Ramos (cell line): ENCODE measurements at regions not wholly inside any gene's neighbourhood (a gene's known extent, or its start where the extent isn't known, plus 50 kb on each side); places are given as distances from the start of the nearest gene placed in this dataset.

Experiments used
- in situ Hi-C: fragments of 300-500 bp; cut with MboI; formaldehyde crosslinking; loops from one replicate; pipeline ENCODE4 v1.14.3; 2022; ENCODE audit warnings: low sequenced_read_pairs; ENCODE audit not compliant: unreplicated experiment

GRCh38 chr14:65302571-65303189, 109.8 kb upstream of the FUT8 start:
- in situ Hi-C loops: loop anchor here (25.0 kb wide), 1 partner anchor 1440 kb away; the partner anchor contains the start of gene SYNE2

- in situ Hi-C loops: loop anchor here (25.0 kb wide), 1 partner anchor 1441 kb away; the partner anchor contains the start of gene SYNE2
These were observed 109.2 kb upstream of the FUT8 start for GRCh38 chr14:65303190-65303898.

- in situ Hi-C loops: loop anchor here (25.0 kb wide), 1 partner anchor 1442 kb away; the partner anchor contains the start of gene SYNE2
These were observed 108.7 kb upstream of the FUT8 start for GRCh38 chr14:65303899-65304222.

GRCh38 chr14:65304239-65304638, 108.3 kb upstream of the FUT8 start:
- in situ Hi-C loops: loop anchor here (25.0 kb wide), 1 partner anchor 1442 kb away; the partner anchor contains the start of gene SYNE2

- in situ Hi-C loops: loop anchor here (5.0 to 25.0 kb wide), 3 partner anchors 47 to 1443 kb away; partner anchors contain the start of genes FUT8 and SYNE2
These were observed 107.6 kb upstream of the FUT8 start for GRCh38 chr14:65304963-65305362.

- in situ Hi-C loops: loop anchor here (5.0 to 25.0 kb wide), 3 partner anchors 44 to 1446 kb away; partner anchors contain the start of genes FUT8 and SYNE2
These were observed 104.0 kb upstream of the FUT8 start for GRCh38 chr14:65308536-65308935.

GRCh38 chr14:65310568-65310967, 102.0 kb upstream of the FUT8 start:
- in situ Hi-C loops: loop anchor here (25.0 kb wide), 1 partner anchor 1448 kb away; the partner anchor contains the start of gene SYNE2

GRCh38 chr14:65312859-65313258, 99.7 kb upstream of the FUT8 start:
- in situ Hi-C loops: loop anchor here (25.0 kb wide), 1 partner anchor 1451 kb away; the partner anchor contains the start of gene SYNE2

- in situ Hi-C loops: loop anchor here (25.0 kb wide), 1 partner anchor 1457 kb away; the partner anchor contains the start of gene SYNE2
These were observed 93.7 kb upstream of the FUT8 start for GRCh38 chr14:65318636-65319506.

GRCh38 chr14:65320661-65321308, 91.7 kb upstream of the FUT8 start:
- in situ Hi-C loops: loop anchor here (25.0 kb wide), 1 partner anchor 1458 kb away; the partner anchor contains the start of gene SYNE2

- in situ Hi-C loops: loop anchor here (25.0 kb wide), 1 partner anchor 1459 kb away; the partner anchor contains the start of gene SYNE2
These were observed 91.1 kb upstream of the FUT8 start for GRCh38 chr14:65321370-65321875.

GRCh38 chr14:65329481-65329880, 83.0 kb upstream of the FUT8 start:
- in situ Hi-C loops: no loop called here

GRCh38 chr14:65329911-65330310, 82.6 kb upstream of the FUT8 start:
- in situ Hi-C loops: no loop called here

GRCh38 chr14:65330416-65330815, 82.1 kb upstream of the FUT8 start:
- in situ Hi-C loops: no loop called here

- in situ Hi-C loops: no loop called here
These were observed 80.9 kb upstream of the FUT8 start for GRCh38 chr14:65331652-65332051.

GRCh38 chr14:65332141-65332871, 80.2 kb upstream of the FUT8 start:
- in situ Hi-C loops: no loop called here

GRCh38 chr14:65333943-65334687, 78.4 kb upstream of the FUT8 start:
- in situ Hi-C loops: no loop called here

- in situ Hi-C loops: no loop called here
These were observed 77.6 kb upstream of the FUT8 start for GRCh38 chr14:65334765-65335410.
